HEK293T (cell line): ENCODE measurements at regions not wholly inside any gene's neighbourhood (a gene's known extent, or its start where the extent isn't known, plus 50 kb on each side); places are given as distances from the start of the nearest gene placed in this dataset.

Experiments used
- FOXM1 ChIP-seq: fragments of 450-650 bp; IDR thresholded peaks from 2 replicates; pipeline ENCODE4 v1.6.1; 2017; ENCODE audit warnings: mild to moderate bottlenecking, borderline replicate concordance
- L3MBTL2 ChIP-seq: fragments of 450-650 bp; conservative IDR thresholded peaks from 2 replicates; pipeline ENCODE4 v1.6.1; 2016; ENCODE audit warnings: mild to moderate bottlenecking
- TARDBP ChIP-seq: fragments of 450-650 bp; IDR thresholded peaks from 2 replicates; pipeline ENCODE4 v1.6.1; 2016

DNA sequence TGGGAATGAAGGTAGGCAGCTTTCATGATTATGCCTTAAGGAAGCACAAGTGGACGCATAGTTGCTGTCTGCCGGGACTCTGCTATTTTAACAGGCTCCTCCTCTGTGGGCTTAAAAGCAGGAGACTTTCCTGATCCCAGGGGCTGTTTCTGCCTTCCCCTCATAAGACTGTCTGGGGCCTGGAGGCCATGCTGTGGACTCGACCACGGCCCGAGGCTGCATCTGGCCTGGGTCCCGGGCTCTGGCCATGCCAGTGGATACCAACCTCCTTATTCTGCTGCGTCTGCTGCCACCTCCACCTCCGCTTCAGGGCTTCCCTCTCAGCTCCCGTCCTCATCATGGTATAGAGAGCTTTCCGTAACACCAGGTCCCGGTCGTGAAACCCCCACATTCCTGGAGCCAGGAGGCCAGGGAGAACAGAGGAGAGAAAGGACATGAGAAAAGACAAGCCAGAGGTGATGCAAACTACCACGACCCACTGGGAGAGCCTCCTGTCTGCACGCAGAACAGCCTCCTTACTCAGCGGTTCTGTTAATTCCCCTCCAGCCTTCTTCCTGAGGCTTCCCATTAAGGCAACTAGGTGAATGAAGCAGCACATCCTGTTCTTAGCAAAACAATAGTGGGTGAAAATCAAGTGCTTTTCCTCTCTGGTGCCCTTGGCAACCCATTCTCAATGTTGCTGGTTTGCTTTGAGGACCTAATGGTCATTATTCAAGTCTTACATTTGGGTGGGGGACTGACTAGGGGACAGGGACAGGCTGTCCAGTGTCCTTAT lies 200.5 kb downstream of the KLF13 start:
- no peak for TF ChIP-seq L3MBTL2
- TF ChIP-seq FOXM1: no peak
- no peak for TF ChIP-seq TARDBP
